SK-MEL-5 (cell line): ENCODE measurements at regions not wholly inside any gene's neighbourhood (a gene's known extent, or its start where the extent isn't known, plus 50 kb on each side); places are given as distances from the start of the nearest gene placed in this dataset.

Experiments used
- DNase-seq: peaks from one replicate; pipeline ENCODE4 v3.0.0-alpha.2; 2016; ENCODE audit warnings: low read depth, low spot score
- in situ Hi-C: cut with HindIII; loops from 2 replicates; pipeline ENCODE4 v1.10.0; 2016; ENCODE audit warnings: low sequenced_read_pairs, high pct_unique_total_duplicates, low pct_unique_long_range_greater_than_20kb

- in situ Hi-C loops, result no loop called here
Observed at GRCh38 chr13:78714717-78715116, 55.8 kb upstream of the OBI1 start.

GRCh38 chr13:78712831-78713230, 53.9 kb upstream of the OBI1 start:
- DNase-seq, result no peak
- in situ Hi-C loops, result no loop called here

More at GRCh38 chr13:78714717-78715116, 55.8 kb upstream of the OBI1 start:
- no peak for DNase-seq

GRCh38 chr13:78709028-78709427, 50.1 kb upstream of the OBI1 start:
- peak; percentile 14 for DNase-seq
- in situ Hi-C loops, result no loop called here
